Thyroid gland (tissue), 4 donors: ENCODE measurements at regions not wholly inside any gene's neighbourhood (a gene's known extent, or its start where the extent isn't known, plus 50 kb on each side); places are given as distances from the start of the nearest gene placed in this dataset.

Experiments used
- POLR2A ChIP-seq, 2 donors: fragments of 450-650 bp; IDR thresholded peaks; one replicate each; pipeline ENCODE4 v1.6.1; 2017; ENCODE audit warnings: antibody characterized with exemption in 2 of 2, mild to moderate bottlenecking in 2 of 2, moderate library complexity in 1 of 2
- TF ChIP-seq, protein P1 (sequence below), 6 experiments: fragments of 200-600 bp in 3 of 6; fragments of 450-650 bp in 3 of 6; sonication (generic) in 3 of 6; IDR thresholded peaks; one replicate each; pipeline ENCODE4 v1.5.1; 2016 to 2019; ENCODE audit warnings: antibody characterized with exemption in 6 of 6, mild to moderate bottlenecking in 2 of 6, inconsistent platforms in 1 of 6, moderate library complexity in 1 of 6

DNA sequence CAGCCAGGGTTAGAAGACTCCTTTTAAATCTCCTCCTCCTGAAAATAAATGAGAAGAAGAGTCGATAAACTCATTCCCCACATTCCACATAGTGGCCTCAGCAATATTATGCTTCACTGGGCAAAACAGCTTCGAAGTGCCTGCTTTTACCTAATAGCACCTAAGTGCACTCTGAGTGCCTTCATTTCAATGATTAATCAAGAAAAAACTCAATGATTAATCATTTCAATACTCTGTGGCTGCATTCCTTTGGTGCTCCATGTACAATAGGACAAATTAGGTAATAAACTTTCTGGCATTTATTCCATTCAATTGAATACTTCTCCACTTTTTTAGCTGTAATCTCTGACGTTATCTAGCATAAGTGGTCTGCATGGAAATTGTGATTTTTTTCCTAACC is 174.6 kb downstream of the CCDC71L start:
- TF ChIP-seq, protein P1, sequence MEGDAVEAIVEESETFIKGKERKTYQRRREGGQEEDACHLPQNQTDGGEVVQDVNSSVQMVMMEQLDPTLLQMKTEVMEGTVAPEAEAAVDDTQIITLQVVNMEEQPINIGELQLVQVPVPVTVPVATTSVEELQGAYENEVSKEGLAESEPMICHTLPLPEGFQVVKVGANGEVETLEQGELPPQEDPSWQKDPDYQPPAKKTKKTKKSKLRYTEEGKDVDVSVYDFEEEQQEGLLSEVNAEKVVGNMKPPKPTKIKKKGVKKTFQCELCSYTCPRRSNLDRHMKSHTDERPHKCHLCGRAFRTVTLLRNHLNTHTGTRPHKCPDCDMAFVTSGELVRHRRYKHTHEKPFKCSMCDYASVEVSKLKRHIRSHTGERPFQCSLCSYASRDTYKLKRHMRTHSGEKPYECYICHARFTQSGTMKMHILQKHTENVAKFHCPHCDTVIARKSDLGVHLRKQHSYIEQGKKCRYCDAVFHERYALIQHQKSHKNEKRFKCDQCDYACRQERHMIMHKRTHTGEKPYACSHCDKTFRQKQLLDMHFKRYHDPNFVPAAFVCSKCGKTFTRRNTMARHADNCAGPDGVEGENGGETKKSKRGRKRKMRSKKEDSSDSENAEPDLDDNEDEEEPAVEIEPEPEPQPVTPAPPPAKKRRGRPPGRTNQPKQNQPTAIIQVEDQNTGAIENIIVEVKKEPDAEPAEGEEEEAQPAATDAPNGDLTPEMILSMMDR (IDR thresholded peaks at IDR 0.05) = no peak
- no peak for TF ChIP-seq POLR2A (IDR thresholded peaks at IDR 0.05)
